Neural cell (in vitro differentiated cells): ENCODE measurements at regions not wholly inside any gene's neighbourhood (a gene's known extent, or its start where the extent isn't known, plus 50 kb on each side); places are given as distances from the start of the nearest gene placed in this dataset.

ENCODE experiments used
- CTCF ChIP-seq: fragments of 450-650 bp; IDR thresholded peaks from 2 replicates; pipeline ENCODE4 v1.5.1; 2014; ENCODE audit warnings: antibody characterized with exemption, mild to moderate bottlenecking, moderate library complexity; ENCODE audit not compliant: poor library complexity, severe bottlenecking
- TAF1 ChIP-seq: IDR thresholded peaks from 2 replicates; pipeline ENCODE4 v1.6.1; 2012; ENCODE audit warnings: low read depth

GRCh38 chr16:51549836-51550235 is 398.8 kb upstream of the SALL1 start:
- TF ChIP-seq CTCF (no peak), TAF1 (no peak)
